ENCODE measurements at regions not wholly inside any gene's neighbourhood (a gene's known extent, or its start where the extent isn't known, plus 50 kb on each side); places are given as distances from the start of the nearest gene placed in this dataset.

DNA sequence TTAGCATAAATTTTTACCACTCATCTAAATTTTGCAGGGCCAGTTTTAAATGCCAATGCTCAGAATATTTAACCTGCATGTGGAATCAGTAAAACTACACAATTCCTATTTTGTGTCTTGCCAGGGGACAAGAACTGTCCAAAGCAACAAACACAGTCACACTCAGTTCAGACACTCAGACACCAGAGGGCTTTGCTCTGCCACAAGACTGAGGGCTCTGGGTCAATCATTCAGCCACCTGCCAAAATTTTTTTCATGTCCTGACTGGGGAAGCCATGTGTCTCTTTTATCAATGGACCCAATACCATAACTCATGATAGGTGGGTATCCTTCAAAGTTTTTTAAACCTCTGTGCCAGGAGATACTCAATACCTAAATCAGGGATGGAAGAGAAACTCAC lies 304.0 kb upstream of the ANO3 start:
- TF ChIP-seq, protein P1, sequence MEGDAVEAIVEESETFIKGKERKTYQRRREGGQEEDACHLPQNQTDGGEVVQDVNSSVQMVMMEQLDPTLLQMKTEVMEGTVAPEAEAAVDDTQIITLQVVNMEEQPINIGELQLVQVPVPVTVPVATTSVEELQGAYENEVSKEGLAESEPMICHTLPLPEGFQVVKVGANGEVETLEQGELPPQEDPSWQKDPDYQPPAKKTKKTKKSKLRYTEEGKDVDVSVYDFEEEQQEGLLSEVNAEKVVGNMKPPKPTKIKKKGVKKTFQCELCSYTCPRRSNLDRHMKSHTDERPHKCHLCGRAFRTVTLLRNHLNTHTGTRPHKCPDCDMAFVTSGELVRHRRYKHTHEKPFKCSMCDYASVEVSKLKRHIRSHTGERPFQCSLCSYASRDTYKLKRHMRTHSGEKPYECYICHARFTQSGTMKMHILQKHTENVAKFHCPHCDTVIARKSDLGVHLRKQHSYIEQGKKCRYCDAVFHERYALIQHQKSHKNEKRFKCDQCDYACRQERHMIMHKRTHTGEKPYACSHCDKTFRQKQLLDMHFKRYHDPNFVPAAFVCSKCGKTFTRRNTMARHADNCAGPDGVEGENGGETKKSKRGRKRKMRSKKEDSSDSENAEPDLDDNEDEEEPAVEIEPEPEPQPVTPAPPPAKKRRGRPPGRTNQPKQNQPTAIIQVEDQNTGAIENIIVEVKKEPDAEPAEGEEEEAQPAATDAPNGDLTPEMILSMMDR (conservative IDR thresholded peaks at IDR 0.05; ENCODE audit: low read depth, low read length) = no peak

DNA sequence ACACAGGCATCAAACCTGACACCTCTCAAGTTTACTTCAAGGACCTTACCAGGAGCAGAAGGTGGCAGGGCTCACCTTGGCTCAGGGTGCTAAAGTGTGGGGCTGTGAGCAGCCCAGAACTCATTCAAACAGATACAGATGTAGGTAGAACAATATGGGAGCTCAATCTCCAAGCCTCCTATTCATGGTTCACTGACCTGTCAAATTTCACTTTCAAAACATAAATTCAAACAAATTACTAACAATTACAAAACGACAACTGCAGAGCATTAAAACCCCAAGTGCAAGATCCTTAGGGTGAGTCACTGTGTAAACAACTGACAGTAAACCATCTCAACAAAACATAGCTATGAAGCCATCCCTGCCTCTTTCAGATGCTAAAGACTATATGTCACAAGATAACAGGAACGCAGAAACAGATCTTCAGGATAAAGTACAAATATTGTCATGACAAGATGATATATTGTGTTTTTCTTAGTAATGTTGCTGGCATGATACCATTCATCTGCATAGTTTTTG lies 303.5 kb upstream of the ANO3 start:
- Histone ChIP-seq H3K9ac (no peak overlapping the region), H3K4me3 (IDR thresholded peaks at IDR 0.05; ENCODE audit: insufficient read depth, low read depth, low read length) (no peak overlapping the region), H3K4me2 (no peak overlapping the region)

More for the DNA sequence above, 304.0 kb upstream of the ANO3 start:
- H2AFZ ChIP-seq (ENCODE audit: low read depth) = no peak overlapping the region
- no peaks in the 10 kb centered on the region for H3K4me1 ChIP-seq (ENCODE audit: low read depth, poor library complexity, severe bottlenecking)
- H3K9ac ChIP-seq = no peak overlapping the region
- H3K79me2 ChIP-seq (ENCODE audit: insufficient read depth, low read depth) = no peaks in the 10 kb centered on the region
- H3K4me2 ChIP-seq = no peak overlapping the region
- H3K27me3 ChIP-seq (ENCODE audit: insufficient read depth, low read depth) = no peaks in the 10 kb centered on the region
- no peaks in the 10 kb centered on the region for H3K36me3 ChIP-seq (ENCODE audit: insufficient read depth)
- no peaks in the 10 kb centered on the region for H4K20me1 ChIP-seq (ENCODE audit: insufficient read depth)
- H3K4me3 ChIP-seq (IDR thresholded peaks at IDR 0.05; ENCODE audit: insufficient read depth, low read depth, low read length) = no peak overlapping the region
- H3K27ac ChIP-seq = no peak overlapping the region

DNA sequence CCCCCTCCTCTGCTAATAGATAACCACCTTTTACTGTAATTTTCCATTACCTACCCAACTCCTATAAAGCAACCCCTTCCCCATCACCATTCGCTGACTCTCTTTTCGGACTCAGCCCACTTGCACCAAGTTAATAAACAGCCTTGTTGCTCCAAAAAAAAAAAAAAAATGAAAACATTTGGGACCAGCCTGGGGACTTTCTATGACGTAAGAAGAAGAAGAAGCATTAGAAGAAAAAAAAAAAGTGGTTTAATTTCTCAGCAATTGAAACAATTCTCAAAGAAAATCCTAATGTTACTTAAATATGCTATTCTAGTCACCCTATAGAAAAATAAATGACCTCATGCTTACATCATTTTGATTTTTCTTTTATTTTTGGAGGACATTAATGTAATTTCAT lies 301.5 kb upstream of the ANO3 start:
- no peak overlapping the region for H2AFZ ChIP-seq (ENCODE audit: low read depth)
- no peaks in the 10 kb centered on the region for H4K20me1 ChIP-seq (ENCODE audit: insufficient read depth)
- no peak overlapping the region for H3K9ac ChIP-seq
- no peaks in the 10 kb centered on the region for H3K27me3 ChIP-seq (ENCODE audit: insufficient read depth, low read depth)
- H3K4me3 ChIP-seq (IDR thresholded peaks at IDR 0.05; ENCODE audit: insufficient read depth, low read depth, low read length) = no peak overlapping the region
- no peaks in the 10 kb centered on the region for H3K79me2 ChIP-seq (ENCODE audit: insufficient read depth, low read depth)
- no peak overlapping the region for H3K4me2 ChIP-seq
- H3K27ac ChIP-seq = no peak overlapping the region
- no peaks in the 10 kb centered on the region for H3K4me1 ChIP-seq (ENCODE audit: low read depth, poor library complexity, severe bottlenecking)
- H3K36me3 ChIP-seq (ENCODE audit: insufficient read depth) = no peaks in the 10 kb centered on the region
- TF ChIP-seq, protein P1 (conservative IDR thresholded peaks at IDR 0.05; ENCODE audit: low read depth, low read length) = no peak

More for the DNA sequence above, 303.5 kb upstream of the ANO3 start:
- Histone ChIP-seq H3K79me2 (ENCODE audit: insufficient read depth, low read depth) (no peaks in the 10 kb centered on the region), H3K27me3 (ENCODE audit: insufficient read depth, low read depth) (no peaks in the 10 kb centered on the region), H3K36me3 (ENCODE audit: insufficient read depth) (no peaks in the 10 kb centered on the region), H3K27ac (no peak overlapping the region), H2AFZ (ENCODE audit: low read depth) (no peak overlapping the region), H3K4me1 (ENCODE audit: low read depth, poor library complexity, severe bottlenecking) (no peaks in the 10 kb centered on the region), H4K20me1 (ENCODE audit: insufficient read depth) (no peaks in the 10 kb centered on the region)
- TF ChIP-seq, protein P1 (conservative IDR thresholded peaks at IDR 0.05; ENCODE audit: low read depth, low read length) = no peak

DNA sequence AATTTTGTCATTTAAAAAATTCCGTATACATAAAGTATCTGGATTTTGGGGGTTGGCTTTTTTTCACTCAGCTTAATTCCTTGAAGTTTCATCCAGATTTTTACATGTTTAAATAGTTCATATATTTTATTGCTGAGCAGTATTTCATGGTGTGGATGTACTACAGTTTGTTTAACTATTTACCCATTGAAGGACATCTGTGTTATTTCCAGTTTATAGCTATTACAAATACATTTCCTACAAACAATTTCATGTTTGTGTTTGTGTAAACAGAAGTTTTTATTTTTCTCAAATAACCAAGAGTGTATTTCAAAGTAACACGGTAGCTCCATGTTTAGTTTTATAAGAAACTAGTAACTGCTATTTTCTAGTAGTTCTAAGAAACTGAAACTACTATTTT lies 299.7 kb upstream of the ANO3 start:
- H3K4me3 ChIP-seq (IDR thresholded peaks at IDR 0.05; ENCODE audit: insufficient read depth, low read depth, low read length) = no peak overlapping the region
- H3K27me3 ChIP-seq (ENCODE audit: insufficient read depth, low read depth) = no peaks in the 10 kb centered on the region
- H2AFZ ChIP-seq (ENCODE audit: low read depth) = no peak overlapping the region
- H3K27ac ChIP-seq = no peak overlapping the region
- H3K79me2 ChIP-seq (ENCODE audit: insufficient read depth, low read depth) = no peaks in the 10 kb centered on the region
- no peak overlapping the region for H3K9ac ChIP-seq
- H3K4me1 ChIP-seq (ENCODE audit: low read depth, poor library complexity, severe bottlenecking) = no peaks in the 10 kb centered on the region
- H3K36me3 ChIP-seq (ENCODE audit: insufficient read depth) = no peaks in the 10 kb centered on the region
- no peaks in the 10 kb centered on the region for H4K20me1 ChIP-seq (ENCODE audit: insufficient read depth)
- TF ChIP-seq, protein P1 (conservative IDR thresholded peaks at IDR 0.05; ENCODE audit: low read depth, low read length) = no peak
- H3K4me2 ChIP-seq = no peak overlapping the region

All from KMS-11 (cell line).